A549 (cell line): ENCODE measurements at regions not wholly inside any gene's neighbourhood (a gene's known extent, or its start where the extent isn't known, plus 50 kb on each side); places are given as distances from the start of the nearest gene placed in this dataset.

Source experiments
- ATAC-seq, 2 experiments: fragments of 200-7000 bp in 1 of 2; fragments of >200 bp in 1 of 2; cut with Nextera tagmentation in 1 of 2; cut with Tn5 transposase in 1 of 2; 3 replicates each; pipeline versions ENCODE4 v1.8.0 to v1.9.1; 2018 to 2020; ENCODE audit warnings: mild to moderate bottlenecking in 1 of 2, moderate library complexity in 1 of 2
- CTCF ChIA-PET: fragments of 300-600 bp; sonication (Branson Sonifier 250); formaldehyde crosslinking; extraction: SDS; loops from one replicate; lab custom pipeline; 2021; ENCODE audit warnings: antibody characterized with exemption, inconsistent platforms; lab: Yijun Ruan, JAX
- POLR2A ChIA-PET: fragments of 350-600 bp; formaldehyde crosslinking; extraction: SDS; loops from one replicate; lab custom pipeline; 2021; ENCODE audit warnings: antibody characterized with exemption, inconsistent platforms; lab: Yijun Ruan, JAX
- DNase-seq, 2 experiments: peaks; one replicate each; pipeline versions ENCODE4 v3.0.0 to v3.0.0-alpha.2; 2011 to 2016; ENCODE audit warnings: low read depth in 1 of 2, low spot score in 1 of 2
- FAIRE-seq: peaks from 2 replicates; lab custom pipeline; 2011; peaks lifted over from hg19 to GRCh38; lab: Jason Lieb, UNC
- H3K27ac ChIP-seq, 2 experiments: fragments of >200 bp; sonication (Bioruptor Twin); formaldehyde crosslinking; 3 replicates each; pipeline ENCODE4 v1.5.1; 2016 to 2017
- H3K4me1 ChIP-seq: fragments of >200 bp; sonication (Bioruptor Twin); formaldehyde crosslinking; 3 replicates; pipeline ENCODE4 v1.6.1; 2016
- H3K4me2 ChIP-seq: fragments of >200 bp; sonication (Bioruptor Twin); formaldehyde crosslinking; 3 replicates; pipeline ENCODE4 v1.6.1; 2016
- H3K4me3 ChIP-seq: fragments of >200 bp; sonication (Bioruptor Twin); formaldehyde crosslinking; 3 replicates; pipeline ENCODE4 v1.5.1; 2016
- H3K9me3 ChIP-seq: fragments of >200 bp; sonication (Bioruptor Twin); formaldehyde crosslinking; 3 replicates; pipeline ENCODE4 v1.6.1; 2016
- ATOH8 ChIP-seq: fragments of 250-450 bp; sonication (Bioruptor Pico); IDR thresholded peaks from 2 replicates; pipeline ENCODE4 v1.5.0; 2020; ENCODE audit warnings: low read depth, mild to moderate bottlenecking, moderate library complexity
- BCL3 ChIP-seq: fragments of >200 bp; sonication (Bioruptor Twin); formaldehyde crosslinking; IDR thresholded peaks from 3 replicates; pipeline ENCODE4 v1.6.1; 2016
- CHD2 ChIP-seq: fragments of 150-350 bp; IDR thresholded peaks from 2 replicates; pipeline ENCODE4 v1.6.1; 2014; ENCODE audit warnings: low read length; ENCODE audit not compliant: partially characterized antibody
- CHD4 ChIP-seq: fragments of 200-600 bp; sonication (generic); IDR thresholded peaks from 2 replicates; pipeline ENCODE4 v1.6.1; 2016; ENCODE audit warnings: antibody characterized with exemption, mild to moderate bottlenecking, borderline replicate concordance
- E2F6 ChIP-seq: IDR thresholded peaks from 2 replicates; pipeline ENCODE4 v1.6.1; 2012; ENCODE audit warnings: low read depth, borderline replicate concordance
- EHF ChIP-seq: fragments of 250-450 bp; sonication (Bioruptor Pico); IDR thresholded peaks from 2 replicates; pipeline ENCODE4 v1.5.0; 2020; ENCODE audit warnings: mild to moderate bottlenecking
- EHMT2 ChIP-seq: fragments of 200-600 bp; sonication (generic); IDR thresholded peaks from 2 replicates; pipeline ENCODE4 v1.6.1; 2016; ENCODE audit warnings: antibody characterized with exemption, low read depth, mild to moderate bottlenecking, moderate library complexity
- EP300 ChIP-seq, 2 experiments: fragments of >200 bp; sonication (Bioruptor Twin); formaldehyde crosslinking; IDR thresholded peaks; 2 replicates in 1 of 2; 3 replicates in 1 of 2; pipeline ENCODE4 v1.6.1; 2016 to 2017
- FOSL2 ChIP-seq, 2 experiments: fragments of 450-650 bp in 1 of 2; fragments of >200 bp in 1 of 2; sonication (Bioruptor Twin) in 1 of 2; formaldehyde crosslinking; IDR thresholded peaks; 2 replicates each; pipeline versions ENCODE4 v1.5.0 to v1.6.1; 2016 to 2020; ENCODE audit warnings: mild to moderate bottlenecking in 1 of 2, moderate library complexity in 1 of 2
- FOXS1 ChIP-seq: fragments of 250-450 bp; sonication (Bioruptor Pico); IDR thresholded peaks from 2 replicates; pipeline ENCODE4 v1.5.0; 2020; ENCODE audit warnings: mild to moderate bottlenecking, moderate library complexity
- HDAC2 ChIP-seq: fragments of 200-600 bp; sonication (generic); IDR thresholded peaks from 2 replicates; pipeline ENCODE4 v1.6.1; 2016
- HES2 ChIP-seq: fragments of >200 bp; sonication (Bioruptor Twin); formaldehyde crosslinking; IDR thresholded peaks from 2 replicates; pipeline ENCODE4 v1.6.1; 2016
- HOXB5 ChIP-seq: fragments of 250-450 bp; sonication (Bioruptor Pico); IDR thresholded peaks from 2 replicates; pipeline ENCODE4 v1.5.0; 2020; ENCODE audit warnings: mild to moderate bottlenecking, moderate library complexity
- KDM1A ChIP-seq: fragments of 200-600 bp; sonication (generic); IDR thresholded peaks from 2 replicates; pipeline ENCODE4 v1.6.1; 2016; ENCODE audit warnings: low read depth, mild to moderate bottlenecking
- KDM5A ChIP-seq: fragments of 200-600 bp; sonication (generic); IDR thresholded peaks from 2 replicates; pipeline ENCODE4 v1.6.1; 2016; ENCODE audit warnings: antibody characterized with exemption, mild to moderate bottlenecking
- MAX ChIP-seq: IDR thresholded peaks from 2 replicates; pipeline ENCODE4 v1.6.1; 2012
- NFE2L2 ChIP-seq: fragments of 150-350 bp; conservative IDR thresholded peaks from 2 replicates; pipeline ENCODE4 v1.6.1; 2014; ENCODE audit warnings: low read length
- PHF8 ChIP-seq: fragments of 200-600 bp; sonication (generic); IDR thresholded peaks from 2 replicates; pipeline ENCODE4 v1.6.1; 2016; ENCODE audit warnings: low read depth, mild to moderate bottlenecking, antibody characterized with exemption, moderate library complexity, borderline replicate concordance
- POLR2A ChIP-seq: IDR thresholded peaks from 2 replicates; pipeline ENCODE4 v1.6.1; 2012; ENCODE audit warnings: mild to moderate bottlenecking, low read length
- RAD21 ChIP-seq, 2 experiments: fragments of >200 bp in 1 of 2; sonication (Bioruptor Twin) in 1 of 2; formaldehyde crosslinking in 1 of 2; IDR thresholded peaks in 1 of 2; conservative IDR thresholded peaks in 1 of 2; 2 replicates in 1 of 2; 3 replicates in 1 of 2; pipeline ENCODE4 v1.6.1; 2012 to 2018; ENCODE audit warnings: inconsistent platforms in 1 of 2
- RARB ChIP-seq: fragments of 250-450 bp; sonication (Bioruptor Pico); IDR thresholded peaks from 2 replicates; pipeline ENCODE4 v1.8.0; 2021; ENCODE audit warnings: mild to moderate bottlenecking, moderate library complexity
- RCOR1 ChIP-seq: fragments of 150-350 bp; IDR thresholded peaks from 2 replicates; pipeline ENCODE4 v1.6.1; 2014; ENCODE audit warnings: antibody characterized with exemption, low read length, low read depth
- REST ChIP-seq: fragments of 200-600 bp; sonication (generic); IDR thresholded peaks from 2 replicates; pipeline ENCODE4 v1.6.1; 2016; ENCODE audit warnings: antibody characterized with exemption, mild to moderate bottlenecking, moderate library complexity
- RFX5 ChIP-seq: fragments of 450-650 bp; IDR thresholded peaks from 2 replicates; pipeline ENCODE4 v1.7.1; 2014; ENCODE audit warnings: antibody characterized with exemption, mild to moderate bottlenecking, moderate library complexity
- USF2 ChIP-seq: fragments of 450-650 bp; IDR thresholded peaks from 2 replicates; pipeline ENCODE4 v1.6.1; 2014; ENCODE audit warnings: antibody characterized with exemption
- ZNF302 ChIP-seq: fragments of 250-450 bp; sonication (Bioruptor Pico); IDR thresholded peaks from 2 replicates; pipeline ENCODE4 v1.9.0; 2021; ENCODE audit warnings: inconsistent platforms, mild to moderate bottlenecking, moderate library complexity
- ZSCAN20 ChIP-seq: fragments of 250-450 bp; sonication (Bioruptor Pico); IDR thresholded peaks from 2 replicates; pipeline ENCODE4 v1.8.0; 2022; ENCODE audit warnings: mild to moderate bottlenecking, moderate library complexity
- WGBS: methylation state at CpG from one replicate; pipeline ENCODE4 v1.1.6; 2017; ENCODE audit errors: missing lambda C conversion rate; 5-methylcytosine and 5-hydroxymethylcytosine counted together

GRCh38 chr7:115146148-115146547 lies 224.3 kb downstream of the MDFIC start:
- no peak overlapping the region for H3K4me3 ChIP-seq
- H3K27ac ChIP-seq = no peak overlapping the region
- DNase-seq (no peak), FAIRE-seq (no peak), ATAC-seq (no peak)
- ChIA-PET POLR2A (no interaction called here), CTCF (no interaction called here)
- 77% methylated on average over 3 of the region's 3 CpGs for WGBS
- H3K4me1 ChIP-seq = peaks cover 13% of the 10 kb centered on the region; the same call in 2 of the 3 replicates
- TF ChIP-seq HDAC2 = no peak
- TF ChIP-seq USF2 = no peak
- TF ChIP-seq ZNF302 = no peak
- TF ChIP-seq EP300 (IDR thresholded peaks at IDR 0.05) = no peak
- no peak for TF ChIP-seq KDM5A
- TF ChIP-seq RFX5 = no peak
- TF ChIP-seq RAD21 (conservative IDR thresholded peaks at IDR 0.05 in 1 of 2, IDR thresholded peaks at IDR 0.05 in 1 of 2) = no peak
- TF ChIP-seq RARB (CRISPR knock-in tag) = no peak
- TF ChIP-seq ZSCAN20 (CRISPR knock-in tag) = no peak
- 0 out of 3 replicates have a peak overlapping the region, but pooled peaks have one; percentile 25 for H3K4me2 ChIP-seq
- H3K9me3 ChIP-seq = no peaks in the 10 kb centered on the region

GRCh38 chr7:115145512-115145911 lies 223.6 kb downstream of the MDFIC start:
- Histone ChIP-seq H3K9me3 (no peaks in the 10 kb centered on the region), H3K27ac (no peak overlapping the region), H3K4me3 (no peak overlapping the region), H3K4me2 (peak overlapping the region; percentile 25; the same call in 1 of the 3 replicates), H3K4me1 (peaks cover 13% of the 10 kb centered on the region; the same call in 2 of the 3 replicates)
- CTCF ChIA-PET = no interaction called here
- TF ChIP-seq REST (no peak), EHMT2 (no peak), MAX (no peak), NFE2L2 (0 out of 2 replicates have a peak, but pooled peaks have one; percentile 20), E2F6 (no peak)
- POLR2A ChIA-PET = no interaction called here
- ATAC-seq = no peak
- no peak for DNase-seq
- 13% methylated on average over 2 of the region's 2 CpGs for WGBS
- no peak for FAIRE-seq

- FAIRE-seq = no peak
- H3K4me3 ChIP-seq = no peak overlapping the region
- ChIA-PET POLR2A (no interaction called here), CTCF (interaction anchor here (0.6 kb wide), 1 partner anchor 185 kb away, joined by 4 read pairs; no protein-coding TSS in a partner anchor)
- no peak overlapping the region for H3K27ac ChIP-seq
- H3K9me3 ChIP-seq = no peaks in the 10 kb centered on the region
- peaks cover 9% of the 10 kb centered on the region; the same call in 2 of the 3 replicates for H3K4me1 ChIP-seq
- no peak overlapping the region for H3K4me2 ChIP-seq
- 92% methylated on average over 1 of the region's 1 CpG for WGBS
- DNase-seq = no peak
- ATAC-seq = no peak
- TF ChIP-seq BCL3 = no peak
- no peak for TF ChIP-seq FOSL2 (IDR thresholded peaks at IDR 0.05)
- TF ChIP-seq FOSL2 (CRISPR knock-in tag; IDR thresholded peaks at IDR 0.05) = no peak
- no peak for TF ChIP-seq PHF8
- TF ChIP-seq HOXB5 (CRISPR knock-in tag) = no peak
- TF ChIP-seq RCOR1 = no peak
- no peak for TF ChIP-seq FOXS1 (CRISPR knock-in tag)
- no peak for TF ChIP-seq HES2
- TF ChIP-seq E2F6 = no peak
- TF ChIP-seq EHF (CRISPR knock-in tag) = no peak
- TF ChIP-seq POLR2A = no peak
- TF ChIP-seq KDM1A = no peak
- TF ChIP-seq ATOH8 = no peak
- TF ChIP-seq RFX5 = no peak
- TF ChIP-seq CHD2 = no peak
- TF ChIP-seq EP300 (IDR thresholded peaks at IDR 0.05) = no peak
- TF ChIP-seq CHD4 = no peak
These were observed 215.9 kb downstream of the MDFIC start for GRCh38 chr7:115137816-115138215.
